Activated CD8-positive, alpha-beta memory T cell treated with anti-CD3 and anti-CD28 coated beads, Interleukin-2, amount 10 ng/mL, durations not matched to agents 7 days and 5 days (primary cell): ENCODE measurements at regions not wholly inside any gene's neighbourhood (a gene's known extent, or its start where the extent isn't known, plus 50 kb on each side); places are given as distances from the start of the nearest gene placed in this dataset.

Experiments
- ATAC-seq: fragments of 150-1000 bp; cut with Tn5 transposase; one replicate; pipeline ENCODE4 v1.10.0; 2021; ENCODE audit warnings: moderate library complexity
- CTCF ChIA-PET: fragments of 350-600 bp; sonication (Branson Sonifier 250); formaldehyde crosslinking; loops from one replicate; lab custom pipeline; 2021; ENCODE audit warnings: antibody characterized with exemption; lab: Charles Lee
- DNase-seq: peaks from one replicate; pipeline ENCODE4 v3.0.0-alpha.2; 2020
- H3K27ac Mint-ChIP-seq: one replicate; pipeline ENCODE4 v1.8.0; 2021; ENCODE audit warnings: mild to moderate bottlenecking, mixed read lengths
- H3K27me3 Mint-ChIP-seq: one replicate; pipeline ENCODE4 v1.8.0; 2021; ENCODE audit warnings: mixed read lengths
- H3K36me3 Mint-ChIP-seq: one replicate; pipeline ENCODE4 v1.8.0; 2021; ENCODE audit warnings: mild to moderate bottlenecking, mixed read lengths
- H3K4me1 Mint-ChIP-seq: one replicate; pipeline ENCODE4 v1.8.0; 2021; ENCODE audit warnings: mixed read lengths
- H3K4me3 Mint-ChIP-seq: one replicate; pipeline ENCODE4 v1.8.0; 2021; ENCODE audit warnings: mild to moderate bottlenecking, moderate library complexity, mixed read lengths
- H3K9me3 Mint-ChIP-seq: one replicate; pipeline ENCODE4 v1.8.0; 2022; ENCODE audit warnings: low read depth, mixed read lengths

DNA sequence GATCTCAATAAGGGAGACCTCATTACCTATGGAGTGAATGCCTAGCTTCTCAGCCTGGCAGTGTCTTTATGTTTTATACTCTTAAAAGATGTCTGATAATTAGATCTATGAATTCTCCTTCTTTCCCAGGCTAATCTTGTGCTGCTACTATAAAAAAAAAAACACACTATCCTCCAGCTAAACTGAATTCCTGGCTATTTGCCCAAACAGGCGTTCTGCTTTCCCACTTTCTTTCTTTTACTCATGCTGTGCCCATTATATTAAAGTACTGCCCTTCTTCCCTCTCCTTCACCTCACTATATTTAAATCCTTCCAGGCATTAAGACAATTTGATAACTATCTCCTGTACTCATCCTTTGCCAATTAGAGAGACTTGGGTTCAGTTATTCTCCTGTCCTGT, 1134.9 kb downstream of the ROBO2 start:
- Mint-ChIP-seq H3K4me3 (no peak overlapping the region), H3K27ac (no peak overlapping the region), H3K4me1 (no peaks in the 10 kb centered on the region), H3K27me3 (no peaks in the 10 kb centered on the region), H3K36me3 (no peaks in the 10 kb centered on the region), H3K9me3 (peaks cover 12% of the 10 kb centered on the region)
- CTCF ChIA-PET, result no interaction called here
- no peak for DNase-seq
- ATAC-seq, result no peak

DNA sequence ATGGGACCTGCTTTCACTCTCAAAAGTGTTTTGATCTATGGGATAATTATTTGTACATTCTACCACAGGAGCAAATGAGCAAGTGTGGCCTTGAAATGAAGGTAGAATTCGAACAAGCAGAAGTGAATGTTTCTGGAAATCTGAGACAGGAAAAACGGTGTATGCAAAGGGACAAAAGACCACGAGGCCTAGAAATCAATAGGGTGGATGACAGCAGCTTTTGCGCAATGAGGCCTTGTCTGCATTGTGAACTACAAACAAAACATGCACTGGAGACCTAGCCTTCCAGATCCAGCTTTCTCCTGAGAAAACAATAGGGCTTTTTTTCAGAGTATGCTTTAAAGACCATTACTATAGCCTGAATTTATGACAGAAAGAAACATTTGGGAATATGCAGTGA, 1137.0 kb downstream of the ROBO2 start:
- Mint-ChIP-seq H3K36me3 (no peaks in the 10 kb centered on the region), H3K4me1 (no peaks in the 10 kb centered on the region), H3K27ac (no peak overlapping the region), H3K27me3 (no peaks in the 10 kb centered on the region), H3K9me3 (peaks cover 12% of the 10 kb centered on the region), H3K4me3 (no peak overlapping the region)
- DNase-seq (no peak), ATAC-seq (no peak)
- CTCF ChIA-PET, result no interaction called here

DNA sequence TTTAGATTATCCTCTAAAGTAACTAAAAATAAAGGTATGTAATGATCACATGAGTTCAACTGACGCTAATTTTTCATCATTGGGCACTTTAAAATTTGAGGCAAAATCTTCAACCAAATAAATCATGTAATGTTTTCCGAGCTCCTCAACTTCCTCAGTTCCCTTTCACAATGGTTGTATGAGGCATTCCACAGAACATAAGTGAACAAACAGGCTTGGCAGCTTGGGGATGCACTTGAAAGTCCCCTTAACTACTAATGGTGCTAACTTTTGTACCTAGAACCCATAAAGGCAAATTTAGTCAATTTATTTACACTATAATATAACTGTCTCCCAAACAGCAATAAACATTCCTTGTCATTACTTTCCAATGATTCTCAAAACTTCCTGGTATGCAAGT, 1137.9 kb downstream of the ROBO2 start:
- no peaks in the 10 kb centered on the region for H3K27me3 Mint-ChIP-seq
- no peaks in the 10 kb centered on the region for H3K4me1 Mint-ChIP-seq
- H3K27ac Mint-ChIP-seq, result no peak overlapping the region
- CTCF ChIA-PET, result no interaction called here
- no peak overlapping the region for H3K4me3 Mint-ChIP-seq
- no peaks in the 10 kb centered on the region for H3K36me3 Mint-ChIP-seq
- no peak for DNase-seq
- ATAC-seq, result no peak
- H3K9me3 Mint-ChIP-seq, result peaks cover 12% of the 10 kb centered on the region

GRCh38 chr3:78178209-78178608, 1138.3 kb downstream of the ROBO2 start:
- Mint-ChIP-seq H3K4me3 (no peak overlapping the region), H3K27ac (no peak overlapping the region), H3K4me1 (no peaks in the 10 kb centered on the region), H3K36me3 (no peaks in the 10 kb centered on the region), H3K9me3 (peaks cover 12% of the 10 kb centered on the region), H3K27me3 (no peaks in the 10 kb centered on the region)
- DNase-seq (no peak), ATAC-seq (no peak)
- CTCF ChIA-PET, result no interaction called here

- Mint-ChIP-seq H3K27ac (no peak overlapping the region), H3K4me3 (no peak overlapping the region), H3K4me1 (no peaks in the 10 kb centered on the region), H3K27me3 (no peaks in the 10 kb centered on the region), H3K9me3 (peaks cover 12% of the 10 kb centered on the region), H3K36me3 (no peaks in the 10 kb centered on the region)
- CTCF ChIA-PET, result no interaction called here
- ATAC-seq (no peak), DNase-seq (no peak)
These were observed 1139.0 kb downstream of the ROBO2 start for GRCh38 chr3:78178740-78179363.

- CTCF ChIA-PET, result no interaction called here
- no peak for ATAC-seq
These were observed 1144.2 kb downstream of the ROBO2 start for GRCh38 chr3:78183906-78184599.

DNA sequence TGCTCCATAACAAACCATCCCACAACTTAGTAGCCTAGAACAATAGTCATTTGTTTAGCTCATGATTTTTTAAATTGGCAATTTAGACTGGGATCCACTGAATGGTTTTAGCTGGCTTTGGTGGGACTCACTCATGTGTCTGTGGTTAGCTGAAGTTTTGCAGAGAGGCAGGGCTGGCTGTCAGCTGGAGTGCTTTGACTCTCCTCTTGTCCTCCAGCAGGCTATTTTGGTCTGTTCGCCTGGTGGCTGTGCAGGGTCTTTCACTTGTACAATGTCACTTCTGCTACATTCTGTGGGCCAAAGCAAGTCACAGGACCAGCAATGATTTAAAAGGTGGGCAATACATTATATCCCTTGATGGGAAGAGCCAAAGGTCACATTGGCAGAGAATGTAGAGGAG, 1146.5 kb downstream of the ROBO2 start:
- no peak overlapping the region for H3K4me3 Mint-ChIP-seq
- peaks cover 5% of the 10 kb centered on the region for H3K9me3 Mint-ChIP-seq
- ATAC-seq, result no peak
- no peak overlapping the region for H3K27ac Mint-ChIP-seq
- H3K36me3 Mint-ChIP-seq, result no peaks in the 10 kb centered on the region
- H3K4me1 Mint-ChIP-seq, result no peaks in the 10 kb centered on the region
- CTCF ChIA-PET, result no interaction called here
- H3K27me3 Mint-ChIP-seq, result no peaks in the 10 kb centered on the region
- DNase-seq, result no peak

More at GRCh38 chr3:78183906-78184599, 1144.2 kb downstream of the ROBO2 start:
- no peak overlapping the region for H3K27ac Mint-ChIP-seq
- H3K36me3 Mint-ChIP-seq, result no peaks in the 10 kb centered on the region
- DNase-seq, result no peak
- H3K4me1 Mint-ChIP-seq, result no peaks in the 10 kb centered on the region
- H3K4me3 Mint-ChIP-seq, result no peak overlapping the region
- H3K27me3 Mint-ChIP-seq, result no peaks in the 10 kb centered on the region
- peaks cover 4% of the 10 kb centered on the region for H3K9me3 Mint-ChIP-seq

- CTCF ChIA-PET, result no interaction called here
- H3K27me3 Mint-ChIP-seq, result no peaks in the 10 kb centered on the region
- H3K4me3 Mint-ChIP-seq, result no peak overlapping the region
These were observed 1161.2 kb downstream of the ROBO2 start for GRCh38 chr3:78201091-78201490.

GRCh38 chr3:78204977-78205376, 1165.1 kb downstream of the ROBO2 start:
- Mint-ChIP-seq H3K27me3 (no peaks in the 10 kb centered on the region), H3K4me1 (no peaks in the 10 kb centered on the region), H3K27ac (no peak overlapping the region), H3K4me3 (no peak overlapping the region), H3K9me3 (peaks cover 4% of the 10 kb centered on the region), H3K36me3 (no peaks in the 10 kb centered on the region)
- CTCF ChIA-PET, result no interaction called here
- ATAC-seq (no peak), DNase-seq (no peak)

More at GRCh38 chr3:78201091-78201490, 1161.2 kb downstream of the ROBO2 start:
- Mint-ChIP-seq H3K27ac (no peak overlapping the region), H3K9me3 (peaks cover 2% of the 10 kb centered on the region), H3K36me3 (no peaks in the 10 kb centered on the region), H3K4me1 (no peaks in the 10 kb centered on the region)
- no peak for ATAC-seq
- no peak for DNase-seq

GRCh38 chr3:78221300-78221699, 1181.4 kb downstream of the ROBO2 start:
- Mint-ChIP-seq H3K27me3 (no peaks in the 10 kb centered on the region), H3K36me3 (no peaks in the 10 kb centered on the region), H3K9me3 (peaks cover 8% of the 10 kb centered on the region), H3K4me1 (no peaks in the 10 kb centered on the region), H3K27ac (no peak overlapping the region), H3K4me3 (no peak overlapping the region)
- ATAC-seq (no peak), DNase-seq (no peak)
- CTCF ChIA-PET, result no interaction called here

GRCh38 chr3:78221796-78222195, 1181.9 kb downstream of the ROBO2 start:
- H3K4me1 Mint-ChIP-seq, result no peaks in the 10 kb centered on the region
- no peak overlapping the region for H3K27ac Mint-ChIP-seq
- no peaks in the 10 kb centered on the region for H3K36me3 Mint-ChIP-seq
- H3K27me3 Mint-ChIP-seq, result no peaks in the 10 kb centered on the region
- no peak for DNase-seq
- no peak overlapping the region for H3K4me3 Mint-ChIP-seq
- ATAC-seq, result no peak
- CTCF ChIA-PET, result no interaction called here
- H3K9me3 Mint-ChIP-seq, result peaks cover 8% of the 10 kb centered on the region

DNA sequence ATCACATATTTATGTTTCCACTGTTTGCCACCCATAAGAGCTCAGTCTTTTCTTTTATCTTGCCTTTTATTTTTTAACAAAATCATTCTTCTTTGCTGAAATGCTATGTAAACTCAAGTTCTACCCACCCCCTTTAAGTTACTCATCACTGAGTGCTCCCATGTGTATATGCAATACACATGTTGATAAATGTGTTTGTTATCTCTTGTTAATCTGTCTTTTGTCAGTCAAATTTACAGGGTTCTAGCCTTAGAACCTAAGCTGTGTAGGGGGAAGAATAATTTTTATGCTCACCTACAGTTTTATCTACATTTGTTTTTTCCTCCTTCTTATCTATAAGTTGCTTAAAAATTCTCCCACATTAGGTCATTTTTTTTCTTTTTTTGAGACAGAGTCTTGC, 1195.9 kb downstream of the ROBO2 start:
- ATAC-seq (no peak), DNase-seq (no peak)
- Mint-ChIP-seq H3K9me3 (peaks cover 15% of the 10 kb centered on the region), H3K27ac (no peak overlapping the region), H3K4me1 (no peaks in the 10 kb centered on the region), H3K36me3 (no peaks in the 10 kb centered on the region), H3K4me3 (no peak overlapping the region), H3K27me3 (no peaks in the 10 kb centered on the region)
- CTCF ChIA-PET, result no interaction called here

- no peak overlapping the region for H3K4me3 Mint-ChIP-seq
- H3K27me3 Mint-ChIP-seq, result no peaks in the 10 kb centered on the region
- H3K9me3 Mint-ChIP-seq, result peaks cover 13% of the 10 kb centered on the region
- ATAC-seq (no peak), DNase-seq (no peak)
- CTCF ChIA-PET, result no interaction called here
- no peaks in the 10 kb centered on the region for H3K4me1 Mint-ChIP-seq
- H3K36me3 Mint-ChIP-seq, result no peaks in the 10 kb centered on the region
- H3K27ac Mint-ChIP-seq, result no peak overlapping the region
These were observed 1198.9 kb downstream of the ROBO2 start for GRCh38 chr3:78238811-78239210.

DNA sequence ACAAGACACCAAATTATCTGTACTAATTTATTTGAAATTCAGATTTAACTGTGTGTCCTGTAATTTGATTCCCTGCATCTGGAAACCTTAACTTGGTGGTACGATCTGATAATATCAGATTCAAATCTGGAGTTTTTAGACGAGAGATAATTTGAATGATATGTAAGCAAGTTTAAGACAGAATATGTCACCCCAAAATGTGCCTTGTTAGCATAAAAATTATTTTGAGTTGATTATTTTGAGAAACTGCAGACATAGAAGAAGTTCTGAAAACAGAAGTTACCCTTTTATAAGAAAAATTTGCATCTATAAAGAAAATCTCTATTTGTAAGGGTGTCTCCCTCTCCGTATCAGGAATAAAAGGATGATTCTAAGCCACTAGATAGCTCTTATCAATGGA, 1202.8 kb downstream of the ROBO2 start:
- no peak for ATAC-seq
- Mint-ChIP-seq H3K27me3 (no peaks in the 10 kb centered on the region), H3K4me3 (no peak overlapping the region), H3K36me3 (no peaks in the 10 kb centered on the region), H3K9me3 (peaks cover 16% of the 10 kb centered on the region), H3K4me1 (no peaks in the 10 kb centered on the region), H3K27ac (no peak overlapping the region)
- CTCF ChIA-PET, result no interaction called here
- no peak for DNase-seq
